ENCODE measurements at regions not wholly inside any gene's neighbourhood (a gene's known extent, or its start where the extent isn't known, plus 50 kb on each side); places are given as distances from the start of the nearest gene placed in this dataset.

GRCh38 chr2:145066856-145067548 is 547.1 kb upstream of the ZEB2 start:
- TF ChIP-seq CTCF (conservative IDR thresholded peaks at IDR 0.05; ENCODE audit: low read depth in 2 of 2) = no peak
- no peak for TF ChIP-seq CREB1 (CRISPR knock-in tag; IDR thresholded peaks at IDR 0.05; ENCODE audit: low read depth)
- TF ChIP-seq EZH2 (IDR thresholded peaks at IDR 0.05; ENCODE audit: low read depth, unreplicated experiment) = no peak
- no peak for TF ChIP-seq EZH2phosphoT487 (IDR thresholded peaks at IDR 0.05; ENCODE audit: unreplicated experiment)
- no peak for TF ChIP-seq REST (IDR thresholded peaks at IDR 0.05; ENCODE audit: unreplicated experiment)
- TF ChIP-seq POLR2AphosphoS5 (IDR thresholded peaks at IDR 0.05; ENCODE audit: low read depth) = no peak
- TF ChIP-seq JUNB (IDR thresholded peaks at IDR 0.05; ENCODE audit: unreplicated experiment) = no peak

Measured in GM23338 (cell line).